KMS-11 (cell line): ENCODE measurements at regions not wholly inside any gene's neighbourhood (a gene's known extent, or its start where the extent isn't known, plus 50 kb on each side); places are given as distances from the start of the nearest gene placed in this dataset.

ENCODE experiments used
- H2AFZ ChIP-seq: fragments of 200-600 bp; sonication (generic); 2 replicates; pipeline ENCODE4 v1.6.1; 2016; ENCODE audit warnings: antibody characterized with exemption, mixed run types, low read depth
- H3K27ac ChIP-seq: fragments of 200-600 bp; sonication (generic); 2 replicates; pipeline ENCODE4 v1.6.1; 2016; ENCODE audit warnings: mild to moderate bottlenecking, mixed run types
- H3K27me3 ChIP-seq: fragments of 200-600 bp; sonication (generic); 2 replicates; pipeline ENCODE4 v1.6.1; 2017; ENCODE audit warnings: mild to moderate bottlenecking, low read depth, mixed run types, moderate library complexity; ENCODE audit not compliant: insufficient read depth
- H3K36me3 ChIP-seq: fragments of 200-600 bp; sonication (generic); 2 replicates; pipeline ENCODE4 v1.6.1; 2017; ENCODE audit warnings: mild to moderate bottlenecking, mixed run types; ENCODE audit not compliant: insufficient read depth
- H3K4me1 ChIP-seq: fragments of 200-600 bp; sonication (generic); 2 replicates; pipeline ENCODE4 v1.6.1; 2016; ENCODE audit warnings: mild to moderate bottlenecking, low read depth, mixed run types; ENCODE audit not compliant: poor library complexity, severe bottlenecking
- H3K4me2 ChIP-seq: fragments of 200-600 bp; sonication (generic); 2 replicates; pipeline ENCODE4 v1.7.0; 2016; ENCODE audit warnings: mild to moderate bottlenecking, mixed run types
- H3K4me3 ChIP-seq: fragments of 200-600 bp; sonication (generic); IDR thresholded peaks from 2 replicates; pipeline ENCODE4 v1.6.1; 2017; ENCODE audit warnings: low read depth, low read length, mixed read lengths; ENCODE audit not compliant: insufficient read depth
- H3K79me2 ChIP-seq: fragments of 200-600 bp; sonication (generic); 2 replicates; pipeline ENCODE4 v1.6.1; 2016; ENCODE audit warnings: low read depth, mixed run types; ENCODE audit not compliant: insufficient read depth
- H3K9ac ChIP-seq: fragments of 200-600 bp; sonication (generic); 2 replicates; pipeline ENCODE4 v1.6.1; 2016; ENCODE audit warnings: mild to moderate bottlenecking, mixed run types
- H4K20me1 ChIP-seq: fragments of 200-600 bp; sonication (generic); 2 replicates; pipeline ENCODE4 v1.6.1; 2016; ENCODE audit warnings: mild to moderate bottlenecking, mixed run types; ENCODE audit not compliant: insufficient read depth
- CTCF ChIP-seq: fragments of 200-600 bp; sonication (generic); conservative IDR thresholded peaks from 2 replicates; pipeline ENCODE4 v1.6.1; 2017; ENCODE audit warnings: low read depth, mild to moderate bottlenecking, antibody characterized with exemption, low read length, moderate library complexity, mixed read lengths

DNA sequence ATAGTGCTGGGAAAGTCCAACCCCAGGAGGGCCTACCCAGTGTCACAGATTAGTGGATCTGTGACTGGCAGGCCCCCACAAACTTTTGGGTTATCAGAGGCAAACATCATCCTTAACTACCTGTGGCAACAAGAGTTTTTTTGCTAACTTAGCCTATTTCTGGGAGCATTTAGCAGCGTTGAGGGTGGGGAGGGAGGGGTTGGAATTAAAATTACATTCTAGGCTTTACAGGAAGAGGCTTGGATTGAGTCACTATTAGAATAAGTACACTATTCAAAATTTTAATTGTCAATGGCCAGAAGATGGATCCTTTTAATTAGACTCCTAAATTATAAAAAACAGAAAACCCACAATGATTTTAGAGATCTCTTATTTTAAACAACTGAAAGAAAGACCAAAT lies 267.9 kb upstream of the NPSR1 start:
- Histone ChIP-seq H3K27me3 (no peaks in the 10 kb centered on the region), H2AFZ (no peak overlapping the region)
- TF ChIP-seq CTCF = no peak

DNA sequence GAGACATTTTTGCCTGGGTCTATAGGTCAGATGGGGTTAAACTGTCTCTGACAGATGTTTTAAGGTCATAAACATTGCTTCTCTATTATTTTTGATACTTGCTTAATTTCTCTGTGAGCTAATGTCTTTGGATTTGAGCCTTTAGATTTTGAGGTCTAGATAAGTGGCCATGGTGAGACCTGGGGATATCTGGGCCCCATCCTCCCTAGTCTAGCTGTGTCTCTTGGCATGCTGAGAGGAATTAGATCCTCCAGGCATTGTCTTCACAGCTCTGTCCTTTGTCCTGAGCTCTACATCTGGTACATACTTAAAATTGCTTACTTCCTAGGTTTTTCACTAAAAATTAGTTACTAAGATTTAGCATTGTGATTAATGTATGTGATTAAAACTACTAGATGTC lies 265.0 kb upstream of the NPSR1 start:
- no peaks in the 10 kb centered on the region for H4K20me1 ChIP-seq
- no peak overlapping the region for H2AFZ ChIP-seq
- no peak for TF ChIP-seq CTCF
- H3K79me2 ChIP-seq = no peaks in the 10 kb centered on the region
- H3K36me3 ChIP-seq = no peaks in the 10 kb centered on the region
- no peaks in the 10 kb centered on the region for H3K27me3 ChIP-seq
- no peaks in the 10 kb centered on the region for H3K4me1 ChIP-seq
- no peak overlapping the region for H3K9ac ChIP-seq
- H3K27ac ChIP-seq = no peak overlapping the region
- no peak overlapping the region for H3K4me3 ChIP-seq
- no peak overlapping the region for H3K4me2 ChIP-seq

More for the DNA sequence above, 267.9 kb upstream of the NPSR1 start:
- Histone ChIP-seq H3K4me1 (no peaks in the 10 kb centered on the region), H4K20me1 (no peaks in the 10 kb centered on the region), H3K79me2 (no peaks in the 10 kb centered on the region), H3K9ac (no peak overlapping the region), H3K4me2 (no peak overlapping the region), H3K4me3 (no peak overlapping the region), H3K27ac (no peak overlapping the region), H3K36me3 (no peaks in the 10 kb centered on the region)

DNA sequence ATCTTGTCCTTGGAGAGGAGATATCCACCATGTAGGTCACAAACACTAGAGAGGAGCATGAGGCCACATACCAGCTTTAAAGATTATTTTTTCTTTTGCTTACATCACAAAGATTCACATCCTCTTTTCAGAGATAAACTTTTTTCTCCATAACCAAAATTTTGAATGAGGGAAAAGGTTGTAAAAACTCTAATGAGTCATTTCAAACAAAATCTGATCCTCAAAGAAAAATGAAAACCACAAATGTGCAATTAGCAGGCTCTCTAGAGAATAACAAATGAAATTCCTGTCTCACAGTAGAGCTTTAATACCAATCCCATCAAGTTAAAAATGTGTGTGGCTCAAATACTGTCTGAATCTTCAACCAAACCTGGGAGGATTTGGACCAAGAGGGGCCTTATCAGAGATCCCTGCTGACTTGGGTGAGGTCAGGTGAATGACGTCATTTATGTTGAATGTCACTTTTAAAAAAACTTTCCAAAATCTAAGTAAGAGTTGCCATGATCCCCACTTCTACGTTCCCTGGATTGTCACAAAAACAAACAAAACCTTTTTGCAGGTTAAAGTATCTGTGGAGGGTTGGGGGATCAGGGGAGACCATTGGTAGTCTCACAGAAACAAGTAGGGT lies 261.5 kb upstream of the NPSR1 start:
- Histone ChIP-seq H3K27ac (no peak overlapping the region), H3K36me3 (no peaks in the 10 kb centered on the region), H4K20me1 (no peaks in the 10 kb centered on the region), H3K4me3 (no peak overlapping the region), H3K9ac (no peak overlapping the region), H3K4me1 (no peaks in the 10 kb centered on the region), H3K4me2 (no peak overlapping the region), H3K79me2 (no peaks in the 10 kb centered on the region), H2AFZ (no peak overlapping the region), H3K27me3 (no peaks in the 10 kb centered on the region)
- no peak for TF ChIP-seq CTCF

DNA sequence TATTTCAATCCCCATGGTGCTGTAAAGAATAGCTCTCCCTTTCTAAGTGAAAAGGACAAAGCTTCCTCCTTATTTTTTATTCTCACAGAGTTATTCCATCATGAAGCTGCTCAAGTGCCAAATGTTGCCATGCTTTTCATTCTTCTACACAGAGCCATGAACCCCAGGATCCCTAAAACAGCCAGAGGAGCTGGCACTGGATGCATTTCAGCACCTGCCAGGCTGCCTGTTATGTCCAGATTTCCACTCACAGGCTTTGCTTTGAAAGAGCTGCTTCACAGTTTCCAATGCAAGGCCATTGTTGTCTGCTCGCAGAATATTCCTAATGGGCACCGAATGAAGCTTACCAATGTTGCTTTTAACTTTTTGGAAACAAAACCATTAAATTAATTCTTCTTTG lies 256.2 kb upstream of the NPSR1 start:
- TF ChIP-seq CTCF = no peak
- H3K36me3 ChIP-seq = no peaks in the 10 kb centered on the region
- no peaks in the 10 kb centered on the region for H4K20me1 ChIP-seq

More for the DNA sequence above, 256.2 kb upstream of the NPSR1 start:
- Histone ChIP-seq H3K79me2 (no peaks in the 10 kb centered on the region), H2AFZ (no peak overlapping the region), H3K4me1 (no peaks in the 10 kb centered on the region), H3K4me3 (no peak overlapping the region), H3K4me2 (no peak overlapping the region), H3K9ac (no peak overlapping the region), H3K27ac (no peak overlapping the region), H3K27me3 (no peaks in the 10 kb centered on the region)
